Testis (tissue), 2 donors: ENCODE measurements at regions not wholly inside any gene's neighbourhood (a gene's known extent, or its start where the extent isn't known, plus 50 kb on each side); places are given as distances from the start of the nearest gene placed in this dataset.

ENCODE experiments used
- DNase-seq: peaks from one replicate; pipeline ENCODE4 v3.0.0-alpha.2; 2019
- H3K27ac ChIP-seq, 2 donors: fragments of 200-600 bp; sonication (generic); one replicate each; pipeline ENCODE4 v1.5.1; 2019
- H3K27me3 ChIP-seq: fragments of 200-600 bp; sonication (generic); one replicate; pipeline ENCODE4 v1.5.1; 2019
- H3K36me3 ChIP-seq: fragments of 200-600 bp; sonication (generic); one replicate; pipeline ENCODE4 v1.5.1; 2017; ENCODE audit warnings: low read depth; ENCODE audit errors: missing control alignments
- H3K4me1 ChIP-seq: fragments of 200-600 bp; sonication (generic); one replicate; pipeline ENCODE4 v1.5.1; 2019
- H3K4me3 ChIP-seq, 2 donors: fragments of 200-600 bp; sonication (generic); one replicate each; pipeline ENCODE4 v1.5.1; 2017 to 2019
- H3K9me3 ChIP-seq: fragments of 200-600 bp; sonication (generic); one replicate; pipeline ENCODE4 v1.5.1; 2017
- POLR2A ChIP-seq: fragments of 450-650 bp; IDR thresholded peaks from one replicate; pipeline ENCODE4 v1.6.1; 2017; ENCODE audit warnings: antibody characterized with exemption, mild to moderate bottlenecking, moderate library complexity
- WGBS, 2 donors: methylation state at CpG; one replicate each; pipeline ENCODE4 v1.1.5; 2018; 5-methylcytosine and 5-hydroxymethylcytosine counted together
- intact Hi-C: fragments of 100-400 bp; cut with DNase I; formaldehyde crosslinking; loops from one replicate; pipeline ENCODE4 v1.15.1; 2023; ENCODE audit warnings: low total_unique reads
- TF ChIP-seq, protein P1 (sequence below), 3 experiments: fragments of 450-650 bp in 2 of 3; fragments of 200-600 bp in 1 of 3; sonication (generic) in 1 of 3; IDR thresholded peaks; one replicate each; pipeline ENCODE4 v1.5.1; 2016 to 2019; ENCODE audit warnings: antibody characterized with exemption in 3 of 3, mild to moderate bottlenecking in 2 of 3, moderate library complexity in 1 of 3

GRCh38 chr1:59176471-59176870 is 120.4 kb upstream of the FGGY start:
- Histone ChIP-seq H3K27me3 (no peaks in the 10 kb centered on the region), H3K27ac (no peak overlapping the region), H3K36me3 (no peaks in the 10 kb centered on the region), H3K4me1 (peaks cover 15% of the 10 kb centered on the region), H3K4me3 (no peak overlapping the region), H3K9me3 (no peaks in the 10 kb centered on the region)
- TF ChIP-seq, protein P1, sequence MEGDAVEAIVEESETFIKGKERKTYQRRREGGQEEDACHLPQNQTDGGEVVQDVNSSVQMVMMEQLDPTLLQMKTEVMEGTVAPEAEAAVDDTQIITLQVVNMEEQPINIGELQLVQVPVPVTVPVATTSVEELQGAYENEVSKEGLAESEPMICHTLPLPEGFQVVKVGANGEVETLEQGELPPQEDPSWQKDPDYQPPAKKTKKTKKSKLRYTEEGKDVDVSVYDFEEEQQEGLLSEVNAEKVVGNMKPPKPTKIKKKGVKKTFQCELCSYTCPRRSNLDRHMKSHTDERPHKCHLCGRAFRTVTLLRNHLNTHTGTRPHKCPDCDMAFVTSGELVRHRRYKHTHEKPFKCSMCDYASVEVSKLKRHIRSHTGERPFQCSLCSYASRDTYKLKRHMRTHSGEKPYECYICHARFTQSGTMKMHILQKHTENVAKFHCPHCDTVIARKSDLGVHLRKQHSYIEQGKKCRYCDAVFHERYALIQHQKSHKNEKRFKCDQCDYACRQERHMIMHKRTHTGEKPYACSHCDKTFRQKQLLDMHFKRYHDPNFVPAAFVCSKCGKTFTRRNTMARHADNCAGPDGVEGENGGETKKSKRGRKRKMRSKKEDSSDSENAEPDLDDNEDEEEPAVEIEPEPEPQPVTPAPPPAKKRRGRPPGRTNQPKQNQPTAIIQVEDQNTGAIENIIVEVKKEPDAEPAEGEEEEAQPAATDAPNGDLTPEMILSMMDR (IDR thresholded peaks at IDR 0.05), result no peak
- no peak for TF ChIP-seq POLR2A
- no peak for DNase-seq
- 89 to 96% methylated on average over 3 of the region's 3 CpGs for WGBS, 2 donors
- intact Hi-C loops, result no loop called here

DNA sequence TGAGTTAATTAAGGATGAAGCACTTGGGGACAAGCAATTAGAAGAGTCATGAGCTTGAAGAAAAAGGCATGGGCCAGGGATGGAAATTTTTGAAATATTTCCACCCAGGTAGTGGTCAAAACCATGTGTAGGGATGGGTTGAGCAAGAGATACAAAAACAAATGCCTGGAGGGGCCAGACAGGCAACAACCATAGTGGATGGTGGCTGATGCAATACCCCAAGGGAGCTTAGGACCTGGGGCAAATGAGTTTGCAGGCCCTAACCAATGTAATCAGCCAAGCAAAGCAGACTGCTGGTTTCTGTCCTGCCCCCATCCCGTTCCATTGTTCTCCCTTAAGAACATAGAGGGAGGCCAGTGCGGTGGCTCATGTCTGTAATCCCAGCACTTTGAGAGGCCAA is 119.1 kb upstream of the FGGY start:
- no peak overlapping the region for H3K4me3 ChIP-seq
- H3K9me3 ChIP-seq, result no peaks in the 10 kb centered on the region
- no peaks in the 10 kb centered on the region for H3K27me3 ChIP-seq
- DNase-seq, result no peak
- intact Hi-C loops, result no loop called here
- no peaks in the 10 kb centered on the region for H3K36me3 ChIP-seq
- WGBS, 2 donors, result 95 to 96% methylated on average over 2 of the region's 2 CpGs
- peaks cover 15% of the 10 kb centered on the region for H3K4me1 ChIP-seq
- H3K27ac ChIP-seq, result peak overlapping the region; percentile 27 to 42
- TF ChIP-seq, protein P1 (IDR thresholded peaks at IDR 0.05), result no peak
- no peak for TF ChIP-seq POLR2A

GRCh38 chr1:59178339-59179187 is 118.3 kb upstream of the FGGY start:
- H3K4me3 ChIP-seq, result no peak overlapping the region
- intact Hi-C loops, result no loop called here
- peak overlapping the region; percentile 27 to 42 for H3K27ac ChIP-seq
- DNase-seq, result peak; percentile 85
- no peaks in the 10 kb centered on the region for H3K27me3 ChIP-seq
- TF ChIP-seq POLR2A, result no peak
- TF ChIP-seq, protein P1 (IDR thresholded peaks at IDR 0.05), result no peak
- peaks cover 15% of the 10 kb centered on the region for H3K4me1 ChIP-seq
- H3K36me3 ChIP-seq, result no peaks in the 10 kb centered on the region
- WGBS, 2 donors, result 44 to 47% methylated on average over 4 of the region's 4 CpGs
- H3K9me3 ChIP-seq, result no peaks in the 10 kb centered on the region

GRCh38 chr1:59179673-59180072 is 117.2 kb upstream of the FGGY start:
- TF ChIP-seq POLR2A, result no peak
- TF ChIP-seq, protein P1 (IDR thresholded peaks at IDR 0.05), result no peak
- DNase-seq, result no peak
- H3K27ac ChIP-seq, result peak overlapping the region in 1 of 2 donors; percentile 33
- peaks cover 15% of the 10 kb centered on the region for H3K4me1 ChIP-seq
- no peaks in the 10 kb centered on the region for H3K27me3 ChIP-seq
- intact Hi-C loops, result no loop called here
- H3K36me3 ChIP-seq, result no peaks in the 10 kb centered on the region
- 33 to 40% methylated on average over 1 of the region's 1 CpG for WGBS, 2 donors
- no peaks in the 10 kb centered on the region for H3K9me3 ChIP-seq
- no peak overlapping the region for H3K4me3 ChIP-seq

GRCh38 chr1:59180735-59181134 is 116.2 kb upstream of the FGGY start:
- Histone ChIP-seq H3K4me1 (peaks cover 15% of the 10 kb centered on the region), H3K27me3 (no peaks in the 10 kb centered on the region), H3K36me3 (no peaks in the 10 kb centered on the region), H3K27ac (peak overlapping the region in 1 of 2 donors; percentile 39), H3K9me3 (no peaks in the 10 kb centered on the region), H3K4me3 (no peak overlapping the region)
- DNase-seq, result no peak
- intact Hi-C loops, result no loop called here
- WGBS, 2 donors, result 39 to 45% methylated on average over 2 of the region's 2 CpGs
- TF ChIP-seq, protein P1 (IDR thresholded peaks at IDR 0.05), result no peak
- TF ChIP-seq POLR2A, result no peak
